ENCODE measurements at regions not wholly inside any gene's neighbourhood (a gene's known extent, or its start where the extent isn't known, plus 50 kb on each side); places are given as distances from the start of the nearest gene placed in this dataset.

- TF ChIP-seq CTCF (IDR thresholded peaks at IDR 0.05; ENCODE audit: low read length) (no peak), EZH2 (IDR thresholded peaks at IDR 0.05; ENCODE audit: borderline replicate concordance, low read length) (no peak)
These were observed 225.5 kb downstream of the SOD2 start for GRCh38 chr6:159467473-159468041.
